Erythroblast (primary cell): ENCODE measurements at regions not wholly inside any gene's neighbourhood (a gene's known extent, or its start where the extent isn't known, plus 50 kb on each side); places are given as distances from the start of the nearest gene placed in this dataset.

Experiments
- GATA1 ChIP-seq: IDR thresholded peaks from 2 replicates; pipeline ENCODE4 v1.6.1; 2011; ENCODE audit warnings: low read depth, mild to moderate bottlenecking, control low read depth, low read length, moderate library complexity
- POLR2A ChIP-seq: IDR thresholded peaks from 2 replicates; pipeline ENCODE4 v1.6.1; 2011; ENCODE audit warnings: mild to moderate bottlenecking, low read length

DNA sequence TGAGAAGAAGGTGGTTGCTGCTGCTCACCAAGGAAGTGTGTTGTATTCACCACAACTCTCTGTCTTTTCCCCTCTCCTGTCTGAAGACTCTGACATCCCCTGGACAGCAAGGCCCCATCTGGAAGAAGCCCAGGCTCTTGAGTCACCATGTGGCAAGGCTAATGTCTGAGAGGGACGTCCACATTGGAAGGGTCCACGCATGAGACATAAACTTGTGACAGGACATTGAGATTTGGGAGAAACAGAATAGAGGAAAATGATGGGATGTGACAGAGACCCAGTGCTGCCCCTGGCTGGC lies 176.5 kb downstream of the IRF8 start:
- TF ChIP-seq POLR2A (no peak), GATA1 (no peak)
